KMS-11 (cell line): ENCODE measurements at regions not wholly inside any gene's neighbourhood (a gene's known extent, or its start where the extent isn't known, plus 50 kb on each side); places are given as distances from the start of the nearest gene placed in this dataset.

Experiments used
- H2AFZ ChIP-seq: fragments of 200-600 bp; sonication (generic); 2 replicates; pipeline ENCODE4 v1.6.1; 2016; ENCODE audit warnings: antibody characterized with exemption, mixed run types, low read depth
- H3K27ac ChIP-seq: fragments of 200-600 bp; sonication (generic); 2 replicates; pipeline ENCODE4 v1.6.1; 2016; ENCODE audit warnings: mild to moderate bottlenecking, mixed run types
- H3K27me3 ChIP-seq: fragments of 200-600 bp; sonication (generic); 2 replicates; pipeline ENCODE4 v1.6.1; 2017; ENCODE audit warnings: mild to moderate bottlenecking, low read depth, mixed run types, moderate library complexity; ENCODE audit not compliant: insufficient read depth
- H3K36me3 ChIP-seq: fragments of 200-600 bp; sonication (generic); 2 replicates; pipeline ENCODE4 v1.6.1; 2017; ENCODE audit warnings: mild to moderate bottlenecking, mixed run types; ENCODE audit not compliant: insufficient read depth
- H3K4me1 ChIP-seq: fragments of 200-600 bp; sonication (generic); 2 replicates; pipeline ENCODE4 v1.6.1; 2016; ENCODE audit warnings: mild to moderate bottlenecking, low read depth, mixed run types; ENCODE audit not compliant: poor library complexity, severe bottlenecking
- H3K4me2 ChIP-seq: fragments of 200-600 bp; sonication (generic); 2 replicates; pipeline ENCODE4 v1.7.0; 2016; ENCODE audit warnings: mild to moderate bottlenecking, mixed run types
- H3K4me3 ChIP-seq: fragments of 200-600 bp; sonication (generic); IDR thresholded peaks from 2 replicates; pipeline ENCODE4 v1.6.1; 2017; ENCODE audit warnings: low read depth, low read length, mixed read lengths; ENCODE audit not compliant: insufficient read depth
- H3K79me2 ChIP-seq: fragments of 200-600 bp; sonication (generic); 2 replicates; pipeline ENCODE4 v1.6.1; 2016; ENCODE audit warnings: low read depth, mixed run types; ENCODE audit not compliant: insufficient read depth
- H3K9ac ChIP-seq: fragments of 200-600 bp; sonication (generic); 2 replicates; pipeline ENCODE4 v1.6.1; 2016; ENCODE audit warnings: mild to moderate bottlenecking, mixed run types
- H4K20me1 ChIP-seq: fragments of 200-600 bp; sonication (generic); 2 replicates; pipeline ENCODE4 v1.6.1; 2016; ENCODE audit warnings: mild to moderate bottlenecking, mixed run types; ENCODE audit not compliant: insufficient read depth
- CTCF ChIP-seq: fragments of 200-600 bp; sonication (generic); conservative IDR thresholded peaks from 2 replicates; pipeline ENCODE4 v1.6.1; 2017; ENCODE audit warnings: low read depth, mild to moderate bottlenecking, antibody characterized with exemption, low read length, moderate library complexity, mixed read lengths

- TF ChIP-seq CTCF, result no peak
- H4K20me1 ChIP-seq, result no peaks in the 10 kb centered on the region
- no peaks in the 10 kb centered on the region for H3K36me3 ChIP-seq
Measured at GRCh38 chr11:116122697-116123472, 618.7 kb upstream of the CADM1 start.

GRCh38 chr11:116119158-116119557, 614.9 kb upstream of the CADM1 start:
- no peaks in the 10 kb centered on the region for H3K36me3 ChIP-seq
- H2AFZ ChIP-seq, result no peak overlapping the region
- no peaks in the 10 kb centered on the region for H3K27me3 ChIP-seq
- no peak overlapping the region for H3K9ac ChIP-seq
- no peaks in the 10 kb centered on the region for H4K20me1 ChIP-seq
- H3K4me3 ChIP-seq, result no peak overlapping the region
- H3K79me2 ChIP-seq, result no peaks in the 10 kb centered on the region
- H3K4me1 ChIP-seq, result no peaks in the 10 kb centered on the region
- H3K4me2 ChIP-seq, result no peak overlapping the region
- no peak for TF ChIP-seq CTCF
- no peak overlapping the region for H3K27ac ChIP-seq

More at GRCh38 chr11:116122697-116123472, 618.7 kb upstream of the CADM1 start:
- Histone ChIP-seq H3K79me2 (no peaks in the 10 kb centered on the region), H2AFZ (no peak overlapping the region), H3K27ac (no peak overlapping the region), H3K4me2 (no peak overlapping the region), H3K4me3 (no peak overlapping the region), H3K4me1 (no peaks in the 10 kb centered on the region), H3K9ac (no peak overlapping the region), H3K27me3 (no peaks in the 10 kb centered on the region)

- H3K27ac ChIP-seq, result no peak overlapping the region
- H3K4me3 ChIP-seq, result no peak overlapping the region
- H3K36me3 ChIP-seq, result no peaks in the 10 kb centered on the region
- H4K20me1 ChIP-seq, result no peaks in the 10 kb centered on the region
- no peaks in the 10 kb centered on the region for H3K4me1 ChIP-seq
- no peak overlapping the region for H3K4me2 ChIP-seq
- no peak for TF ChIP-seq CTCF
- no peak overlapping the region for H2AFZ ChIP-seq
- no peak overlapping the region for H3K9ac ChIP-seq
- H3K27me3 ChIP-seq, result no peaks in the 10 kb centered on the region
- H3K79me2 ChIP-seq, result no peaks in the 10 kb centered on the region
Measured at GRCh38 chr11:116118138-116118470, 613.9 kb upstream of the CADM1 start.

GRCh38 chr11:116117331-116118137, 613.3 kb upstream of the CADM1 start:
- Histone ChIP-seq H3K4me3 (no peak overlapping the region), H3K4me2 (no peak overlapping the region), H3K27me3 (no peaks in the 10 kb centered on the region), H2AFZ (no peak overlapping the region), H3K4me1 (no peaks in the 10 kb centered on the region), H3K79me2 (no peaks in the 10 kb centered on the region), H3K27ac (no peak overlapping the region), H3K36me3 (no peaks in the 10 kb centered on the region), H4K20me1 (no peaks in the 10 kb centered on the region), H3K9ac (no peak overlapping the region)
- TF ChIP-seq CTCF, result no peak
